NCI-H1694 (cell line): ENCODE measurements at regions not wholly inside any gene's neighbourhood (a gene's known extent, or its start where the extent isn't known, plus 50 kb on each side); places are given as distances from the start of the nearest gene placed in this dataset.
A peak's percentile ranks its signal among the peaks of the same experiment; 100 is the strongest.

ENCODE experiments used
- DNase-seq: peaks from one replicate; lab custom pipeline; 2025; lab: John Stamatoyannopoulos, UW

- DNase-seq = no peak
Measured at GRCh38 chr13:91086936-91087716, 260.4 kb upstream of the MIR17HG start.

- no peak for DNase-seq
Measured at GRCh38 chr13:91097269-91097668, 250.2 kb upstream of the MIR17HG start.

GRCh38 chr13:91099877-91100276 is 247.6 kb upstream of the MIR17HG start:
- no peak for DNase-seq

- no peak for DNase-seq
Measured at GRCh38 chr13:91100944-91101343, 246.5 kb upstream of the MIR17HG start.

GRCh38 chr13:91101381-91101780 is 246.1 kb upstream of the MIR17HG start:
- DNase-seq = no peak

GRCh38 chr13:91105270-91105669 is 242.2 kb upstream of the MIR17HG start:
- DNase-seq = no peak

GRCh38 chr13:91106565-91106964 is 240.9 kb upstream of the MIR17HG start:
- no peak for DNase-seq

- DNase-seq = no peak
Measured at GRCh38 chr13:91108315-91108714, 239.2 kb upstream of the MIR17HG start.

- no peak for DNase-seq
Measured at GRCh38 chr13:91111476-91112200, 235.8 kb upstream of the MIR17HG start.

- no peak for DNase-seq
Measured at GRCh38 chr13:91112201-91112923, 235.1 kb upstream of the MIR17HG start.

GRCh38 chr13:91112924-91113277 is 234.6 kb upstream of the MIR17HG start:
- DNase-seq = no peak

GRCh38 chr13:91115776-91116175 is 231.7 kb upstream of the MIR17HG start:
- no peak for DNase-seq

GRCh38 chr13:91117351-91117750 is 230.1 kb upstream of the MIR17HG start:
- DNase-seq = no peak

GRCh38 chr13:91119643-91120042 is 227.8 kb upstream of the MIR17HG start:
- DNase-seq = no peak

GRCh38 chr13:91122766-91123165 is 224.7 kb upstream of the MIR17HG start:
- no peak for DNase-seq

- DNase-seq = no peak
Measured at GRCh38 chr13:91123456-91124127, 223.9 kb upstream of the MIR17HG start.

GRCh38 chr13:91126806-91127205 is 220.7 kb upstream of the MIR17HG start:
- no peak for DNase-seq

- no peak for DNase-seq
Measured at GRCh38 chr13:91127995-91128394, 219.5 kb upstream of the MIR17HG start.

- DNase-seq = no peak
Measured at GRCh38 chr13:91132381-91132780, 215.1 kb upstream of the MIR17HG start.

GRCh38 chr13:91132786-91133185 is 214.7 kb upstream of the MIR17HG start:
- DNase-seq = no peak

GRCh38 chr13:91133941-91134802 is 213.3 kb upstream of the MIR17HG start:
- DNase-seq = peak; percentile 29
